GM23338 (cell line): ENCODE measurements at regions not wholly inside any gene's neighbourhood (a gene's known extent, or its start where the extent isn't known, plus 50 kb on each side); places are given as distances from the start of the nearest gene placed in this dataset.

Source experiments
- CREB1 ChIP-seq: fragments of 250-450 bp; sonication (Bioruptor Pico); IDR thresholded peaks from 2 replicates; pipeline ENCODE4 v1.5.0; 2020; ENCODE audit warnings: low read depth, mild to moderate bottlenecking, moderate library complexity
- EZH2 ChIP-seq: fragments of 200-600 bp; sonication (generic); IDR thresholded peaks from one replicate; pipeline ENCODE4 v1.8.0; 2017; ENCODE audit warnings: antibody characterized with exemption, mild to moderate bottlenecking, low read depth; ENCODE audit not compliant: unreplicated experiment
- EZH2phosphoT487 ChIP-seq: fragments of 200-600 bp; sonication (generic); IDR thresholded peaks from one replicate; pipeline ENCODE4 v1.8.1; 2018; ENCODE audit warnings: antibody characterized with exemption; ENCODE audit not compliant: unreplicated experiment
- TF ChIP-seq, protein P1 (sequence below), 2 experiments: fragments of 200-600 bp in 1 of 2; sonication (generic) in 1 of 2; conservative IDR thresholded peaks; 2 replicates each; pipeline versions ENCODE4 v1.5.1 to v1.6.1; 2016 to 2017; ENCODE audit warnings: antibody characterized with exemption in 2 of 2, low read depth in 2 of 2, mild to moderate bottlenecking in 2 of 2, moderate library complexity in 1 of 2

DNA sequence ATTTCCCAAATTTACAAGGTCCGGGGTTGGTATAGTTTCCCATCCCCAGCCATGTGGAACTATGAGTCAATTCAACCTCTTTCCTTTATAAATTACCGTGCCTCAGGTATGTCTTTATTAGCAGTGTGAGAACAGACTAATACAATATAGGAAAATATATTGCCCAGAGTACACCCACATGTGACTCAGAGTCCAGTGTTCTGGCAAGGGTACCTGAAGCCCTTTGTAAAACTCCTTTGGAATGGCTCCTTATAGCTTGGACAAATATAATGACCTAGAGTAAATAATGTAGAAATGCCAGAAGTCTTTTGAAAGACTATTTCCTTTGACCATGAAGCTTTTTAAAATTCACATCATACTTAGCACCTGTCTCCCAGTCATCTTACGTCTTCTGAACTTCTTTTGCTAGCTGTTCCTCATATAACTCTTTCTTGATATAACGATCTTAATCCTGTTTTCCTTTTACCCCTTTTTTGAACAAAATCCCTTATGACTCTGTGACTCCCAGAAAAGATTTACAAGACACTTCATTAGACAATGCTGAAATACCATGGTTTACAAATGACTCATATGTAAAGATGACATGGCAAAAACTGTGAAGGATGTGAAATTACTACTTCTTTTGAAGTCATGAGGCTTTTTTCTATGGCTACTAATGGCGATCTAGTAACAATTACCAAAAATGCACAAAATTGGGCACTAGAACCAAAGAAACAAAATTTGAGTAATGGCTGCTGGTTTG is 408.9 kb downstream of the NAP1L3 start:
- TF ChIP-seq, protein P1, sequence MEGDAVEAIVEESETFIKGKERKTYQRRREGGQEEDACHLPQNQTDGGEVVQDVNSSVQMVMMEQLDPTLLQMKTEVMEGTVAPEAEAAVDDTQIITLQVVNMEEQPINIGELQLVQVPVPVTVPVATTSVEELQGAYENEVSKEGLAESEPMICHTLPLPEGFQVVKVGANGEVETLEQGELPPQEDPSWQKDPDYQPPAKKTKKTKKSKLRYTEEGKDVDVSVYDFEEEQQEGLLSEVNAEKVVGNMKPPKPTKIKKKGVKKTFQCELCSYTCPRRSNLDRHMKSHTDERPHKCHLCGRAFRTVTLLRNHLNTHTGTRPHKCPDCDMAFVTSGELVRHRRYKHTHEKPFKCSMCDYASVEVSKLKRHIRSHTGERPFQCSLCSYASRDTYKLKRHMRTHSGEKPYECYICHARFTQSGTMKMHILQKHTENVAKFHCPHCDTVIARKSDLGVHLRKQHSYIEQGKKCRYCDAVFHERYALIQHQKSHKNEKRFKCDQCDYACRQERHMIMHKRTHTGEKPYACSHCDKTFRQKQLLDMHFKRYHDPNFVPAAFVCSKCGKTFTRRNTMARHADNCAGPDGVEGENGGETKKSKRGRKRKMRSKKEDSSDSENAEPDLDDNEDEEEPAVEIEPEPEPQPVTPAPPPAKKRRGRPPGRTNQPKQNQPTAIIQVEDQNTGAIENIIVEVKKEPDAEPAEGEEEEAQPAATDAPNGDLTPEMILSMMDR (conservative IDR thresholded peaks at IDR 0.05; ENCODE audit: low read depth in 2 of 2) = no peak
- TF ChIP-seq CREB1 (CRISPR knock-in tag) (no peak), EZH2phosphoT487 (no peak), EZH2 (no peak)
